Testis (tissue), 2 donors: ENCODE measurements at regions not wholly inside any gene's neighbourhood (a gene's known extent, or its start where the extent isn't known, plus 50 kb on each side); places are given as distances from the start of the nearest gene placed in this dataset.

Experiments used
- DNase-seq: peaks from one replicate; pipeline ENCODE4 v3.0.0-alpha.2; 2019
- H3K27ac ChIP-seq, 2 donors: fragments of 200-600 bp; sonication (generic); one replicate each; pipeline ENCODE4 v1.5.1; 2019
- H3K27me3 ChIP-seq: fragments of 200-600 bp; sonication (generic); one replicate; pipeline ENCODE4 v1.5.1; 2019
- H3K36me3 ChIP-seq: fragments of 200-600 bp; sonication (generic); one replicate; pipeline ENCODE4 v1.5.1; 2017; ENCODE audit warnings: low read depth; ENCODE audit errors: missing control alignments
- H3K4me1 ChIP-seq: fragments of 200-600 bp; sonication (generic); one replicate; pipeline ENCODE4 v1.5.1; 2019
- H3K4me3 ChIP-seq, 2 donors: fragments of 200-600 bp; sonication (generic); one replicate each; pipeline ENCODE4 v1.5.1; 2017 to 2019
- H3K9me3 ChIP-seq: fragments of 200-600 bp; sonication (generic); one replicate; pipeline ENCODE4 v1.5.1; 2017
- POLR2A ChIP-seq: fragments of 450-650 bp; IDR thresholded peaks from one replicate; pipeline ENCODE4 v1.6.1; 2017; ENCODE audit warnings: antibody characterized with exemption, mild to moderate bottlenecking, moderate library complexity
- WGBS, 2 donors: methylation state at CpG; one replicate each; pipeline ENCODE4 v1.1.5; 2018; 5-methylcytosine and 5-hydroxymethylcytosine counted together
- intact Hi-C: fragments of 100-400 bp; cut with DNase I; formaldehyde crosslinking; loops from one replicate; pipeline ENCODE4 v1.15.1; 2023; ENCODE audit warnings: low total_unique reads
- TF ChIP-seq, protein P1 (sequence below), 3 experiments: fragments of 450-650 bp in 2 of 3; fragments of 200-600 bp in 1 of 3; sonication (generic) in 1 of 3; IDR thresholded peaks; one replicate each; pipeline ENCODE4 v1.5.1; 2016 to 2019; ENCODE audit warnings: antibody characterized with exemption in 3 of 3, mild to moderate bottlenecking in 2 of 3, moderate library complexity in 1 of 3

DNA sequence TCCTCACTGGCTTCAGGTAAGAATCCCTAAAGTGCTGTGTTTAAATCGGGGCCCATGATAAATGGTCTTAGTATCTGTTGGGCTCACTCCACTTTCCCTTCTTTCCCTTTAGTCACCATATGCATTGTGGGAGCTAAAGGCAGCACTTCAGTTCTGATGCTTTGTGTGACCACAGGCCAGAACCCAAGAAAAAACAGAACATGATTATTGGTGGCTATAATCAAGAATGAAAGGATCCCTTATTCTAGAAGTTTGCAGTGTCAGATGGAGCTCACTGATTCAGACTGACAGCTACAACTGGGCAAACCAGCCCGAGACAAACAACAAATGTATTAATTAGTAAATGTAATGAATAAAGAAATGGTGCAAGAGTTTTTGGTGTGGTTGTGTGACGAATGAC lies 57.3 kb upstream of the POMP start:
- H3K27ac ChIP-seq: no peak overlapping the region
- intact Hi-C loops: no loop called here
- H3K4me1 ChIP-seq: peaks cover 6% of the 10 kb centered on the region
- no peak overlapping the region for H3K4me3 ChIP-seq
- DNase-seq: no peak
- TF ChIP-seq, protein P1, sequence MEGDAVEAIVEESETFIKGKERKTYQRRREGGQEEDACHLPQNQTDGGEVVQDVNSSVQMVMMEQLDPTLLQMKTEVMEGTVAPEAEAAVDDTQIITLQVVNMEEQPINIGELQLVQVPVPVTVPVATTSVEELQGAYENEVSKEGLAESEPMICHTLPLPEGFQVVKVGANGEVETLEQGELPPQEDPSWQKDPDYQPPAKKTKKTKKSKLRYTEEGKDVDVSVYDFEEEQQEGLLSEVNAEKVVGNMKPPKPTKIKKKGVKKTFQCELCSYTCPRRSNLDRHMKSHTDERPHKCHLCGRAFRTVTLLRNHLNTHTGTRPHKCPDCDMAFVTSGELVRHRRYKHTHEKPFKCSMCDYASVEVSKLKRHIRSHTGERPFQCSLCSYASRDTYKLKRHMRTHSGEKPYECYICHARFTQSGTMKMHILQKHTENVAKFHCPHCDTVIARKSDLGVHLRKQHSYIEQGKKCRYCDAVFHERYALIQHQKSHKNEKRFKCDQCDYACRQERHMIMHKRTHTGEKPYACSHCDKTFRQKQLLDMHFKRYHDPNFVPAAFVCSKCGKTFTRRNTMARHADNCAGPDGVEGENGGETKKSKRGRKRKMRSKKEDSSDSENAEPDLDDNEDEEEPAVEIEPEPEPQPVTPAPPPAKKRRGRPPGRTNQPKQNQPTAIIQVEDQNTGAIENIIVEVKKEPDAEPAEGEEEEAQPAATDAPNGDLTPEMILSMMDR (IDR thresholded peaks at IDR 0.05): no peak
- TF ChIP-seq POLR2A: no peak
- no peaks in the 10 kb centered on the region for H3K9me3 ChIP-seq
- 88 to 89% methylated on average over 3 of the region's 3 CpGs for WGBS, 2 donors
- H3K27me3 ChIP-seq: no peaks in the 10 kb centered on the region
- H3K36me3 ChIP-seq: no peaks in the 10 kb centered on the region

DNA sequence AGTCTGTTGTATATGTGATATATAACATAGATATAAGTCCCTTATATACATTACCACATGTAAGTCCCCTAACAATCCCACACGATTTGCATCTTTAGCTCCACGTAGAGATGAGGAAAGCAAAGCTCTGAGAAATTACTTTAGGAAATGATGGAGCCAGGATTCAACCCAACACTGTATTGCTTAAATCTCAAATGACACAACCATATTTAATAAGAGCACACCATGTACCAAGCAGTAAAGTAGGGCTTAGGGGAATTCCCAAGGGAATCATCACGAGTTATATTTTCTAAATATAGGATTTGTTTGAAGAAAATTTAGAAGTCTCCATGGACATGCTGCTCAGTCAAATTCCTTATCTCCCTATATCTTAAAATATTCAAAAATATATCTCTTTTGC lies 61.3 kb upstream of the POMP start:
- TF ChIP-seq, protein P1 (IDR thresholded peaks at IDR 0.05): no peak
- TF ChIP-seq POLR2A: no peak
- intact Hi-C loops: no loop called here
- WGBS, 2 donors: 50 to 68% methylated on average over 3 of the region's 3 CpGs
- no peak for DNase-seq
- Histone ChIP-seq H3K27me3 (no peaks in the 10 kb centered on the region), H3K27ac (no peak overlapping the region), H3K9me3 (no peaks in the 10 kb centered on the region), H3K4me3 (no peak overlapping the region), H3K4me1 (no peaks in the 10 kb centered on the region), H3K36me3 (no peaks in the 10 kb centered on the region)

DNA sequence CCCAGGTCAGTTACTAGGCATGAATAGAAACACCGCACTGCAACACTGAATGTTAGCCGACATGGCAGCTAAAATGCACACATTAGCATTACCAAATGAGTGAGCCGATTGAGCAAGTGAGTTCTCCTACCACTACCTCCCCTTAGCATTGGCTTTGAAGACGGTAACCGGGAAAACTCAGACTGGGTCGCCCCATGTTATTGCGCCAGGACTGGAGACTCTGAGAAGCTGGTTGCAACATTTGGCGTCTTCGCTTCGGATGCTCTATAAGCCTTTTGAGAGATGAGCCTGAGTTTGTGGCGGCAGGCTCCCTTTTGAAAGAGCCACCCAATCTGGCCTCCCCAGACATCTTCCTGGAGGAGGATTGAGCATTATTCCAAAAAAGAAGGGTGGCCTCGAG lies 68.5 kb upstream of the POMP start:
- Histone ChIP-seq H3K4me1 (peaks cover 6% of the 10 kb centered on the region), H3K4me3 (no peak overlapping the region), H3K27ac (no peak overlapping the region), H3K36me3 (no peaks in the 10 kb centered on the region), H3K9me3 (no peaks in the 10 kb centered on the region), H3K27me3 (no peaks in the 10 kb centered on the region)
- intact Hi-C loops: no loop called here
- TF ChIP-seq, protein P1 (IDR thresholded peaks at IDR 0.05): no peak
- TF ChIP-seq POLR2A: no peak
- no peak for DNase-seq
- 91 to 94% methylated on average over 12 of the region's 12 CpGs for WGBS, 2 donors

DNA sequence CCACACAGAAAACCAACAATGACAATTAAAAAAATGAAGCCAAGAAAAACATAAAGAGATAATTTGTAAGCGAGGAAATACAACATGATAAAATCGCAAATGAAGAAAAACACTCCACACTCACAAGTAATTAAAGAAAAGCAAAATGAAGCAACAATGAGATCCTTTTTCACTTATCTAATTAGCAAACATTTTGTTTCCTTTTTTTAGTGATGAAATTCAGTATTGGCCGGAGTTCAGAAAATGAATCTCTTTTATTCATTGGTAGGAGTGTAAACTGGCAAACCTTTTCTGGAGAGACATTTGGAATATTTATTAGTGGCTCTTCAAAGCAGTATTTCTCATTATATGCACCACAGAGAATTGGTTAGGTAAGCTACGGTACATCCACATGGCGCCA lies 70.6 kb upstream of the POMP start:
- TF ChIP-seq, protein P1 (IDR thresholded peaks at IDR 0.05): no peak
- no peak for TF ChIP-seq POLR2A
- peaks cover 6% of the 10 kb centered on the region for H3K4me1 ChIP-seq
- no peaks in the 10 kb centered on the region for H3K36me3 ChIP-seq
- no peak overlapping the region for H3K27ac ChIP-seq
- intact Hi-C loops: no loop called here
- no peaks in the 10 kb centered on the region for H3K27me3 ChIP-seq
- H3K4me3 ChIP-seq: no peak overlapping the region
- 44 to 46% methylated on average over 5 of the region's 5 CpGs for WGBS, 2 donors
- no peak for DNase-seq
- H3K9me3 ChIP-seq: no peaks in the 10 kb centered on the region

DNA sequence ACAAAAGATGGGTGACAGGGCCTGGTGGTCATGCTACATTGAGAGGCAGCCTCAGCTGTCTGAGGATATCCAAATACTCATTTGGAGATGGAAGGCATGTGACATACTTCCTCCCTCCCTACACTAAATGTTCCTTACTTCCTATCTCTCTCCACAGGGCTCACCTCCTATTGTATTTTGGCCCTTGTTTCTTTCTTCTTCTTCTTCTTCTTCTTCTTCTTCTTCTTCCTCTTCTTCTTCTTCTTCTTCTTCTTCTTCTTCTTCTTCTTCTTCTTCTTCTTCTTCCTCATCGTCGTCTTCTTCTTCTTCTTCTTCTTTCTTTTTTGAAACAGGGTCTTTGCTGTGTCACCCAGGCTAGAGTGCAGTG lies 71.8 kb upstream of the POMP start:
- Histone ChIP-seq H3K4me3 (no peak overlapping the region), H3K36me3 (no peaks in the 10 kb centered on the region), H3K4me1 (peaks cover 6% of the 10 kb centered on the region), H3K27ac (no peak overlapping the region), H3K27me3 (no peaks in the 10 kb centered on the region), H3K9me3 (no peaks in the 10 kb centered on the region)
- no peak for DNase-seq
- WGBS, 2 donors: 40% methylated on average over 2 of the region's 2 CpGs; no CpG with 5 or more reads in 1 of the 2 donors
- TF ChIP-seq, protein P1 (IDR thresholded peaks at IDR 0.05): no peak
- no peak for TF ChIP-seq POLR2A
- intact Hi-C loops: no loop called here
